Nephron (organoid): ENCODE measurements at regions not wholly inside any gene's neighbourhood (a gene's known extent, or its start where the extent isn't known, plus 50 kb on each side); places are given as distances from the start of the nearest gene placed in this dataset.

ENCODE experiments used
- H3K27ac Mint-ChIP-seq, 3 experiments: 2 replicates each; pipeline ENCODE4 v1.8.0; 2020; ENCODE audit warnings: mixed read lengths in 3 of 3, mild to moderate bottlenecking in 2 of 3, moderate library complexity in 1 of 3
- H3K27me3 Mint-ChIP-seq: 2 replicates; pipeline ENCODE4 v1.8.0; 2021; ENCODE audit warnings: low read depth, mild to moderate bottlenecking, moderate library complexity, mixed read lengths
- H3K36me3 Mint-ChIP-seq: 2 replicates; pipeline ENCODE4 v1.8.0; 2020; ENCODE audit warnings: low read depth, mixed read lengths
- H3K4me1 Mint-ChIP-seq: 2 replicates; pipeline ENCODE4 v1.8.0; 2020; ENCODE audit warnings: mixed read lengths
- H3K4me3 Mint-ChIP-seq, 3 experiments: 2 replicates each; pipeline ENCODE4 v1.8.0; 2020; ENCODE audit warnings: mild to moderate bottlenecking in 3 of 3, mixed read lengths in 3 of 3, moderate library complexity in 2 of 3
- H3K9me3 Mint-ChIP-seq: 2 replicates; pipeline ENCODE4 v1.8.0; 2020; ENCODE audit warnings: mixed read lengths
- TF ChIP-seq, protein P1 (sequence below), 3 experiments: fragments of 200-600 bp; sonication (generic); IDR thresholded peaks; one replicate each; pipeline ENCODE4 v1.5.0; 2021; ENCODE audit warnings: antibody characterized with exemption in 3 of 3; ENCODE audit not compliant: unreplicated experiment in 3 of 3

- TF ChIP-seq, protein P1, sequence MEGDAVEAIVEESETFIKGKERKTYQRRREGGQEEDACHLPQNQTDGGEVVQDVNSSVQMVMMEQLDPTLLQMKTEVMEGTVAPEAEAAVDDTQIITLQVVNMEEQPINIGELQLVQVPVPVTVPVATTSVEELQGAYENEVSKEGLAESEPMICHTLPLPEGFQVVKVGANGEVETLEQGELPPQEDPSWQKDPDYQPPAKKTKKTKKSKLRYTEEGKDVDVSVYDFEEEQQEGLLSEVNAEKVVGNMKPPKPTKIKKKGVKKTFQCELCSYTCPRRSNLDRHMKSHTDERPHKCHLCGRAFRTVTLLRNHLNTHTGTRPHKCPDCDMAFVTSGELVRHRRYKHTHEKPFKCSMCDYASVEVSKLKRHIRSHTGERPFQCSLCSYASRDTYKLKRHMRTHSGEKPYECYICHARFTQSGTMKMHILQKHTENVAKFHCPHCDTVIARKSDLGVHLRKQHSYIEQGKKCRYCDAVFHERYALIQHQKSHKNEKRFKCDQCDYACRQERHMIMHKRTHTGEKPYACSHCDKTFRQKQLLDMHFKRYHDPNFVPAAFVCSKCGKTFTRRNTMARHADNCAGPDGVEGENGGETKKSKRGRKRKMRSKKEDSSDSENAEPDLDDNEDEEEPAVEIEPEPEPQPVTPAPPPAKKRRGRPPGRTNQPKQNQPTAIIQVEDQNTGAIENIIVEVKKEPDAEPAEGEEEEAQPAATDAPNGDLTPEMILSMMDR (IDR thresholded peaks at IDR 0.05; ENCODE audit: unreplicated experiment in 3 of 3) = no peak
- H3K4me1 Mint-ChIP-seq = no peaks in the 10 kb centered on the region
- H3K4me3 Mint-ChIP-seq = no peak overlapping the region
- H3K27me3 Mint-ChIP-seq = no peaks in the 10 kb centered on the region
- H3K36me3 Mint-ChIP-seq = no peaks in the 10 kb centered on the region
- no peaks in the 10 kb centered on the region for H3K9me3 Mint-ChIP-seq
- no peak overlapping the region for H3K27ac Mint-ChIP-seq
These were observed 1442.8 kb upstream of the PCDH7 start for GRCh38 chr4:29277381-29277780.

GRCh38 chr4:29278585-29278984, 1441.6 kb upstream of the PCDH7 start:
- no peaks in the 10 kb centered on the region for H3K9me3 Mint-ChIP-seq
- TF ChIP-seq, protein P1 (IDR thresholded peaks at IDR 0.05; ENCODE audit: unreplicated experiment in 3 of 3) = no peak
- no peak overlapping the region for H3K27ac Mint-ChIP-seq
- no peaks in the 10 kb centered on the region for H3K27me3 Mint-ChIP-seq
- no peaks in the 10 kb centered on the region for H3K36me3 Mint-ChIP-seq
- H3K4me1 Mint-ChIP-seq = no peaks in the 10 kb centered on the region
- no peak overlapping the region for H3K4me3 Mint-ChIP-seq

DNA sequence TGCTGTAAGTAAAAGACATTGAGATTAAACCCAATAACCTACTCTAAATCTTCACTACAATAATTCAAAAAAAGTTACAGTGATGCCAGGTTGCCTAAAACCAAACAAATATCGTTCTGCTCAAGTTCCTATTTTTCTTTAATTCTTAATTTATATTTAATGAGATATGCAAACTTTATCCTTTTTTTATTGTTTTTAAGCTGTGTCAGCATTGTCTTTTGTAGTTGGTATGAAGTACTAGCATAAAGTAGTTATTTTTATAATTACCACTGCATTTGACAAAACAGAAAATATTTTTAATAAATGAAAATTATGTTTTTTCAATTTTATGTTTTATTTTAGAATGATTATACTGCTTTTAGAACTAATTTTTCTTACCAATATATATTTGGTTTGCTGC, 1431.1 kb upstream of the PCDH7 start:
- Mint-ChIP-seq H3K27me3 (no peaks in the 10 kb centered on the region), H3K4me1 (no peaks in the 10 kb centered on the region), H3K4me3 (no peak overlapping the region), H3K36me3 (no peaks in the 10 kb centered on the region), H3K9me3 (no peaks in the 10 kb centered on the region), H3K27ac (no peak overlapping the region)
- TF ChIP-seq, protein P1 (IDR thresholded peaks at IDR 0.05; ENCODE audit: unreplicated experiment in 3 of 3) = no peak

- Mint-ChIP-seq H3K4me3 (no peak overlapping the region), H3K27ac (no peak overlapping the region), H3K27me3 (no peaks in the 10 kb centered on the region), H3K9me3 (no peaks in the 10 kb centered on the region), H3K4me1 (no peaks in the 10 kb centered on the region), H3K36me3 (no peaks in the 10 kb centered on the region)
- TF ChIP-seq, protein P1 (IDR thresholded peaks at IDR 0.05; ENCODE audit: unreplicated experiment in 3 of 3) = no peak
These were observed 1424.9 kb upstream of the PCDH7 start for GRCh38 chr4:29295280-29295679.

GRCh38 chr4:29304595-29304994, 1415.6 kb upstream of the PCDH7 start:
- Mint-ChIP-seq H3K4me3 (no peak overlapping the region), H3K9me3 (no peaks in the 10 kb centered on the region), H3K4me1 (no peaks in the 10 kb centered on the region), H3K27me3 (no peaks in the 10 kb centered on the region), H3K36me3 (no peaks in the 10 kb centered on the region), H3K27ac (no peak overlapping the region)
- TF ChIP-seq, protein P1 (IDR thresholded peaks at IDR 0.05; ENCODE audit: unreplicated experiment in 3 of 3) = no peak

- Mint-ChIP-seq H3K9me3 (no peaks in the 10 kb centered on the region), H3K27me3 (no peaks in the 10 kb centered on the region), H3K4me1 (no peaks in the 10 kb centered on the region), H3K36me3 (no peaks in the 10 kb centered on the region), H3K4me3 (no peak overlapping the region), H3K27ac (no peak overlapping the region)
- TF ChIP-seq, protein P1 (IDR thresholded peaks at IDR 0.05; ENCODE audit: unreplicated experiment in 3 of 3) = no peak
These were observed 1412.9 kb upstream of the PCDH7 start for GRCh38 chr4:29307256-29307655.
